Lower leg skin (tissue), 3 donors: ENCODE measurements at regions not wholly inside any gene's neighbourhood (a gene's known extent, or its start where the extent isn't known, plus 50 kb on each side); places are given as distances from the start of the nearest gene placed in this dataset.

Experiments
- POLR2A ChIP-seq, 2 donors: fragments of 450-650 bp; IDR thresholded peaks; one replicate each; pipeline ENCODE4 v1.6.1; 2016 to 2017; ENCODE audit warnings: antibody characterized with exemption in 2 of 2, mild to moderate bottlenecking in 1 of 2, moderate library complexity in 1 of 2
- TF ChIP-seq, protein P1 (sequence below), 3 donors: fragments of 450-650 bp; IDR thresholded peaks; one replicate each; pipeline ENCODE4 v1.5.1; 2016; ENCODE audit warnings: antibody characterized with exemption in 3 of 3, mild to moderate bottlenecking in 3 of 3, moderate library complexity in 2 of 3

DNA sequence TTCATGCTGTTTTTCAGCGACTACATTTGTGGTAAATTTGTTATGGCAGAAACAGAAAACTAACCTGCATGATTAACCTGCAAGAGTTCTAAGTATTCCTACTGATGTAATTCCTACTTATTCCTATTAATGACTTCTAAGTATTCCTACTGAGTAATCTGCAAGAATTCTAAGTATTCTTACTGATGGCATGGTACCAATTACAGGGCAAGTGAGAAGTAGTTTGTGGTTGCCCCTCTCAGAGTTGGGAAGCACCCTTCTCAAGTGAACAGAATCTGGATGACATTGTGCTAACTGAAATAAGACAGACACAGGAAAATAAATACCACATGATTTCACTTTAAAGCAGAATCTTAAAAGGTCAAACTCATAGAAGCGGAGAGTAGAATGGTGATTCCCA lies 100.9 kb upstream of the CPNE8 start:
- TF ChIP-seq, protein P1, sequence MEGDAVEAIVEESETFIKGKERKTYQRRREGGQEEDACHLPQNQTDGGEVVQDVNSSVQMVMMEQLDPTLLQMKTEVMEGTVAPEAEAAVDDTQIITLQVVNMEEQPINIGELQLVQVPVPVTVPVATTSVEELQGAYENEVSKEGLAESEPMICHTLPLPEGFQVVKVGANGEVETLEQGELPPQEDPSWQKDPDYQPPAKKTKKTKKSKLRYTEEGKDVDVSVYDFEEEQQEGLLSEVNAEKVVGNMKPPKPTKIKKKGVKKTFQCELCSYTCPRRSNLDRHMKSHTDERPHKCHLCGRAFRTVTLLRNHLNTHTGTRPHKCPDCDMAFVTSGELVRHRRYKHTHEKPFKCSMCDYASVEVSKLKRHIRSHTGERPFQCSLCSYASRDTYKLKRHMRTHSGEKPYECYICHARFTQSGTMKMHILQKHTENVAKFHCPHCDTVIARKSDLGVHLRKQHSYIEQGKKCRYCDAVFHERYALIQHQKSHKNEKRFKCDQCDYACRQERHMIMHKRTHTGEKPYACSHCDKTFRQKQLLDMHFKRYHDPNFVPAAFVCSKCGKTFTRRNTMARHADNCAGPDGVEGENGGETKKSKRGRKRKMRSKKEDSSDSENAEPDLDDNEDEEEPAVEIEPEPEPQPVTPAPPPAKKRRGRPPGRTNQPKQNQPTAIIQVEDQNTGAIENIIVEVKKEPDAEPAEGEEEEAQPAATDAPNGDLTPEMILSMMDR (IDR thresholded peaks at IDR 0.05): no peak
- no peak for TF ChIP-seq POLR2A (IDR thresholded peaks at IDR 0.05)
